HG03159 (cell line): ENCODE measurements at regions not wholly inside any gene's neighbourhood (a gene's known extent, or its start where the extent isn't known, plus 50 kb on each side); places are given as distances from the start of the nearest gene placed in this dataset.

Source experiments
- ATAC-seq: cut with Tn5 transposase; IDR thresholded peaks from one replicate; pipeline ENCODE4 v1.9.1; 2021; ENCODE audit warnings: mild to moderate bottlenecking, moderate library complexity; ENCODE audit not compliant: unreplicated experiment

DNA sequence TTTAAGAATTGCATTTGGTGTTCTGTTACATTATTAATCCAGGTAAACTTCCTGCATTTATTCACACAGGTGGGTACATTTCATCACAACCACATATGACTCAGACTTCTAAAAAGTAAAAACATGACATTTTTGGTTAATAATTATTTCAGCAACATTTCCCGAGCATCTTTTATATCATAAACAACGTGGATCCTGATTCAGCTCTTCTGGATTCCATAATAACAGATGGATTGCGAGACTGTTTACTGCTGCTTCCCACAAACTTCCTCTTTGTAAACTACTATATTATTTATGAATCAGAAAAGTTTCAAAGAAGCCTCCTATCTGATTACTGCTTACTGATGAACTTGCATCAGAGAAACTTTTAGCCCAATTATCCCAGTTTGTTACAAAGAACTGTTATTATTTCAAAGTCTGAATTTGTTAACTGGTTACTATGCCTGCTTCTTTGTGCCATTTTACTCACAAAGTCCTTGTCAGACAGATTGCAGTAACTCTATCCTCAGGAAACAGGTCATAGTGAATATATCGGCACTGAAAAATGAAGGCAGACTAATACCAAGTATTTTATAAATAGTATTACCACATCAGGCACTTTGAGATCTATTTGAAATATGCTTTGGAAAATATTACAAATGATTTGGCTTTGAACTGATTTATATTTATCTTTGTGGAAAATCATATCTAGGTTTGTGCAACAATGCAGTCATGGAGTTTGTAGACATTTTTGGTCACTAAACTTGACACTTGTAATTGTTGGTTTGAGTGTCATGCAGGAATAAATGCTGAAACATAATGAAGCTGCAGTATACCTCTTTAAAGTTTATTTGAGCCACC lies 511.6 kb downstream of the PLCL1 start:
- no peak for ATAC-seq

DNA sequence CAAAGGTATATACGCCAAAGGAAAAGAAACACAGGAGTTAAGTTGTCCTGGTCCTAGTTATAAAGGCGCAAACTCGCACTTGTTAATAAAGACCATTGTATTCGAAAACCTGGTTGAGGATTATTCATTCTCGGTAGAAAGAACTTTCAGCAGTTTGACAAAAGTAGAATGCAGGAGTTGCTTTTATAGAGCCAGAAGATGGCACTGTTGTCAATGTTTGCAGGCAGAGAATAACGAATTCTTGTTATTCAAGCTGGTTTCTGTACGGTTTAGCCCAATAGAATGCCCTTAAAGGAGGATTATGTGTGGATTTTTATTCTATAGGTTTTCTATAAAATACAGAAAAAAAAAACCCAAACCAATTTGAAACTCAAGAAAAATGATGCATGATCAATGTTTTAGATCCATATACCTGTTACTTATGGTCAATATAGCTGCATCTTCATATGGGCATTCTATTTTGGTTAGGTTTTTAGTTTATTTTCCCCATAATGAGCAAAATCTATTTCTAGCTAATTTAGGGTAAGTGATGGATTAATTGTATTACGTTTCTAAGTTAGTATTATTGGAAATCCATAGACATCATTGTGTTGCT lies 510.3 kb downstream of the PLCL1 start:
- no peak for ATAC-seq

DNA sequence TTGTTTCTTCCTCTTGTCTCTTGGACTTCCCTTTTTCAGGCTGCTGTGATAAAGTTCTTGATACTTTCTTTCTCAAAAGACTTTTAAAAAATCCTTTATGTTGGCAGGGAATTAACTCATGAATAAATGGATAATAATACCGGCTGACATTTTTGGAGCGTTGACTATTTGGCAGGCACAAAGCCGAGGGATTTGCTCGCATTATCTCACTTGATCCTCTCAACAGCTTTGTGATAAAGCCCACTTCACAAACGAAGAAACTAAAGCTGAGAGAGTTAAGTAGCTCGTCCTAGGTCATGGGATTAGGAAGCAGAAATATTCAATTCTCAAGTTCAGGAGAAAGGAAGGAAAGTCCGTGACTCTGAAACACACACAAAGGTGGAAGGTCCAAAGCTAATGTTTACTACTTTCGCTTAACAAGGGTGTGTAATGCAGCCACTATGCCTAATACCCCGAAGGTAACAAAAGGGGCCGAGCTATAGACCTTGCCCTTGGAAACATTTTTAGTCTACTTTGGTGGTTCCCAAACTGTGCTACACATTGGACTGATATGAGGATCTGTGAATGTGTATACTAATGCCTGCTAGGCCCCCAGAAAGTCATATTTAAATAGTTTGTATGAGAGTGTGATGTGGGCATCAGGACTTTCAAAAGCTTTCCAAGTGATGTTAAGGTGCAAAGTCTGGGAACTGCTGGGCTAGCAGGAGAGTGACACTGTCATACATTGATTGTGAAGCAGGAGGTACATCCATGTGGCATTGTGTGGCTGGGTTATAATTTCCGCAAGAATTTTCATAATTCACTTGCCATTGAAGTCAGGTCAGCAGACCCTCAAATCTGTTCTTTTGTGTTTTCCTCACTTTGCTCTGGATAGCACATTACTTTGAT lies 508.4 kb downstream of the PLCL1 start:
- ATAC-seq, result no peak

DNA sequence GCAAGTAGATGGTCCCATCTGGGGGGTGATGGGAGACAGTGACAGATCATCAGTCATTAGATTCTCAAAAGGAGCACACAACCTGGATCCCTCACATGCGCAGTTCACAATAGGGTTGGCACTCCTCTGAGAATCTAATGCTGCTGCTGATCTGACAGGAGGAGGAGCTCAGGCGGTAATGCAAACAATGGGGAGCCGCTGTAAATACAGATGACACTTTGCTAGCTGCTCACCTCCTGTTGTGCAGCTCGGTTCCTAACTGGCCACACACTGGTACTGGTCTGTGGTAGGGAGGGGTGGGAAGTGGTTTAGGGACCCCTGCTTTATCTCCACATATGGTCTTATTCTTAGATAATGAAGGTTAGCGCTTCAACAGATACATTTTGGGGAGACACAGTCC lies 506.6 kb downstream of the PLCL1 start:
- no peak for ATAC-seq

DNA sequence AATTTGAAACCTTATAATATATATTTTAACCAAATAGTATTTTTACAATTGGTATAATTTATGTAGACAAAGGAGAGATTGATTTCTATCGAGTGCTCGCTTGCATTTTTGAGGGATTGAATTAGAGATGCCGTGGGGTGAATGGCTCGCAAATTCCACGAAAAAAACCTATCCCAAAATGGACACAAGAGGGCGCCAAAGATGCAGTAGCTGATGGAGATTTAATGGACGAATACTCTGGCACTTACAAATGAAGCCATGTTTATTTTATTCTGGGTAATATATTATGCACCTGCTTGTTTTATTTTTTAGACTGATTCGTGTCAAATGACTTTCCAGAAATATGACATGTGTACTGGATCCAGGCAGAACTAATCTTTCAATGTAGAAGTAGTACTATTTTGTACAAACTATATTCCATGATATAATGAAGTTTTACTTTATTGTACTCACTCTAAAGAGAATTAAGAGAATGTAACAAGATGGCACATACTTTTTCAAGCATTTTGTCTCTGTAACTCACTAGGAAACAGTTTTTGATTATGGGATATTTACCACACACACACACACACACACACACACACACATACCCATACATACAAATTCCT lies 505.4 kb downstream of the PLCL1 start:
- ATAC-seq, result peak; percentile 78

DNA sequence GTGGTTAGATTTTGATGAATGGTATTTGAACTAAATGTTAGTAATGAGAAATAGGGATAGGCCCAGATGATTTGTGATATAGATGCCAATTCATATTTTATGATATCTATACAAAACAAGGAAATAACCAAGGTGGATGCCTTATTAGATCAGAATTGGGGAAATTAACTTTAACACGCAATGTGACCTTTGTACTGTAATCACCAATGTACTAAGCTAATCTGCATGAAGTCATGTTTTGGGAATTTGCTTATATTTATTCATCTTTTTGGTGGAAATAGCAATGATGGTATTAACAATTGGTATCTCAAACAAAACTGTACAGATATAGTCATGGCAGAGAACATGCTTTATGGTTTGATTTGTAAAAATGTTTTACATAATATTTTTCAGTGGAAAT lies 504.7 kb downstream of the PLCL1 start:
- no peak for ATAC-seq

DNA sequence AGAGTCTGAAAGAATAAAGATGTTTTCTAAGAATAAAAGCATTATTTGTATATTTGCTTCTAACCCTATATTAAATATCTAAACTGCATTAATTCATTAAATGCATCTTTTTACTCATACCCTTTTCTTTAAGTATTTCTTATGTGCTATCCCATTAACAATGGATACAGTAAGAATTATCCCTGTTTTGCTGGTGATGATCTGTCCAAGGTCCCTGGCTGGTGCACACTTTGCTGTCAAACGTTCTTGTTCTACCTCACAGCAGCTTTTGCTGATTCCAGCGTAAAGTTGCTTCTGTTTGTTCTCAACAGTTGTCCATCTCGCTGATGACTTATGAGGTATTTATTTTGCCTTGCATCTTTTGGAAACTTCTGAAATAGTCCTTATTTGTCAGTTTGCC lies 504.0 kb downstream of the PLCL1 start:
- ATAC-seq, result no peak

DNA sequence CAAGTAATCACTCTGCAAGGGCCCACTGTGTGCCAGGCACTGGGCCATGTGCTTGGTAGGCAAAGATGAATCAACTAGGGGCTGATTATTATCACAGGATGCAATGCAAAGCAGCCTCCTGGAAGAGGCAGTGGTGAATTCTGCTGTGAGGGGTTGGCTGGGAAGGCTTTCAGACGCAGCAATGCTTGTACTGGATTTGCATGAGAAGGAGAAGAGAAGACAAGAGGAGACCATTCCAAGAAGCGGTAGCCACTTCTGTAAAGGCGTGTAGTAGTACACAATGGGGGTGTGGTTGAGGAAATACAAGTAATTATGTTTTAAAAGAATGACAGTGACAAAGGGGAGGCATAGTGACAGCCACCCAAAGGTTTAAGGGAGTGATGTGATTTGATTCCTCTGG lies 502.7 kb downstream of the PLCL1 start:
- no peak for ATAC-seq

DNA sequence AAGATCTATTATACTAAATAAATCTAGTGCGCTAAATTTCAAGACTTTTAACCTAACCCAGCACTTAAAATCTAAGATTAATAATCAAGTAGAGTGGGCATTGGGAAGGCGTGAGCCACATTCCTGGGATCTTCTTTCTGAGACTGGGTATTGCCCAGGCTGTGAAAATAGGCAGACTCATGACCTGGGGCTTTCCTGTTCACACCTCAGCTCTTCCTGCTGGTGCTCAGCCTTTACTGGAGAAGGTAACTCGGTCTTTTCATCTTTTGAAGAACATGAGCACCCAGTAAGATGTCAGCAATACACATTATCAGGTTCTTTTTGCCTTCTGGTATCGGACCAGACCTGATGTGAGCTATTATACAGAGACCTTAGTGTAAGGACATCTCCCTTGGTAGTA lies 500.5 kb downstream of the PLCL1 start:
- ATAC-seq, result no peak

DNA sequence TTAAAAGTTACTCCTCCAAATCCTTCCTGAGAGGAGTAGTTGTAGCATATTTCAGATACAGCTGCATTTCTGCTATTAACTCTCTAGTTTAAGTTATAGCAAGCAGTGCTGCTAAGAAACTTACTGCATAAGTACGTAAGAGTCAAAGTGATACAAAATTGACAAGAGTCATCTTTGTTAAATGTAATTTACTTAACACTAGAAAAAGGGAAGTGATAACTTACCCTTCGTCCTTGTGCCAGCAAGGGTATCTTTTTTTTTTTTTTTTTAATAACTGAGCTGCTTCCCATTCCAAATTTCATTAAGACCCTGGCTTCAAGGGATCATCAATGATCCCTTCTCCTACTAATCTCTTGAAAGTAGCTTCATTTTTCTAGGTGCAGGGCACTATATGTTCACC lies 493.0 kb downstream of the PLCL1 start:
- peak; percentile 21 for ATAC-seq

DNA sequence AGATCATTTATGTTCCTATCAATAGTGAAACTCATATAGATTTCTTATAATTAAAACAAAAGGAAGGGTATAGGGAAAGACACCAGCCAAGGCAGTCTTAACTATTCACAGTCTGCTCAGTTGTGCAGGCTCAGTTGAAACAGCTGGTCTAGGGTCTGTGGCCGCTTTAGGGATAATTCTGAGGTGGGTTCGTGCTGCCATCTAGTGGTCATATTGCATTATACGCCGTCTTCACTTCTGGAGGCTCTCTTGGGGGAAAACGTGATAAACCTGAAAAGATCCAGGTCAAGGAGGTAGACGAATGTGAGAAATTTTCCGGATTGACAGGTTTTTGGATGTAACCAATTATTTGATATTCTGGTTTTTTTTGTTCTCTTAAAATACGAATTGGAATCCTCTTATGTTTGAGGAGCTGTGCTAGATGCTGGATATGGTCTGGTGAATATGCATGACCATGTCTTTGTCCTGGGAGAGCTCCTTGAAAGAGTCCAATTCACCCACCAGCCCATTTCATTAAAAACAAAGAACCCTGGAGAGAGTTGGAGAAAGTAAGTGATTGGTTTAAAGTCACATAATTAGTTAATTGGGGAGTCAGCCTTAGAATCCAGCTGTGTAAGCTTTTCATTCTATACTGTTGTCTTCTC lies 492.4 kb downstream of the PLCL1 start:
- ATAC-seq, result peak; percentile 92

DNA sequence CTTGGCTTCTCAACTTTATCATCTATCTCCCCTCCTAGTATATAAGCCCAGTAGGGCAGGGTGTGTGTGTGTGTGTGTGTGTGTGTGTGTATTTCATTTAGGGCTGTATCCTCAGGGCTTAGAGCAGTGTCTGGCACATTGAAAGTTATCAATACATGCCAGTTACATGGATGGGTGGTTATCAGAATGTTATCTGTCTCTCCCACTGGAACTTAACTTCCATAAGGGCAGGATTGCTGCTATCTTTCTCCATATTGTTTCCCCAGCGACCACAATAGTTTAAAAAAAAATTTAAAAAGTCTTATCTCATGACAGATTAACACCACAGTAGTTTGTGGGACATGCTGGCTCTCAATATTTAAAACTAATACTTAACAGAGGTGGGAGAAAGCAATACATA lies 488.9 kb downstream of the PLCL1 start:
- no peak for ATAC-seq

DNA sequence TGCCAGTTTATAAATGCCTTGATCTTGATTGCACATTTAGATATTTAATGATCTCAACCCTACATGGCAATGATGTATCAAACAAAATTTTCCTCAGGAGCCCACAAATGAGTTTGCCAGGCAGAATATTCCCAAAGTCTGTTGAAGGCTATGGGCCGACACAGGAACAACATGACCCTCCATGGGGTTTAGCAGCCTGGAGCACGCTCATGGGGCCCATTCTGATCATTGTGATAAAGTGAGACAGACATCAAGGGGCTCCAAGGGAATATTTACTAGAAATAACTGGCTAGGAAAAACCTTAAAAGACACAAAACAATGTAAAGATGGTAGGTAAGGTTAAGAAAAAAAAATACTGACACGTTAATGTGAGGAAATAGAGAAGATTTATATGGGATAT lies 485.4 kb downstream of the PLCL1 start:
- ATAC-seq, result no peak

DNA sequence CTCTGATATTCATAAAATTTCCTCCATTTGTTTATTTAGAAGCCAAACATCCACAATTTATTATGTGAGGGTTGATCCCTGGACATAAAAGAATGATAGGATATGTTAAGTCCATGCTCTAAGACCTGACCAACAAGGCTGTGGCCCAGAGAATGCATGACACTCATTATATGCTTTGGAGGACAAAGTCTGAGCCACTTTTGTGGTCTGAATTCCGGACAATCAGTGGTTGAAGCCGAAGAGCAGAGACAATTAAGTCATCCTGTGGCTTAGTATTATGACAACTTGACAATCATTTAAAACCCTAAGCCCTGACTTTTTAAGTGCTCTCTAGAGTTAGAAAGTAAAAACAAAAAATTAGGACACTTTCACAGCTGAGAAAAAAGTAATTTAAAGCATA lies 483.3 kb downstream of the PLCL1 start:
- no peak for ATAC-seq

DNA sequence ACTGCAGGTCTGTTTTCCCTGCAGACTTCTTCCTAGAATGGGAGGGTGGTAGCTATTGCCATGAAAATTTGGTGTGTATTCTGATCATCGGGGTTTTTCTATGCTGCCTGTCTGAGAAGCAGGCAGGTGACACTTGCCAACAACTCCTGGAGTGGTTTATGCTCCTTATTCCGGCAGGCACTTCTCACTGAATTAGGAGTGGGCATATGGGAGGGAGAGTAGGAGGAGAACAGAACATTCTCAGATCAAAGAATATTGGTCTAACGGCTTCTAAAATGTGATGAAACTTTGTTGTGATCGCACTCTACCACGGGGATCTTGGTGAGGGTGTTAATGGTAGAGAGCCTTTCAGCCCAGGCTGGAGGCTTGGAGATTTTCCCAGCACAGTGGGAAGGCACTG lies 480.8 kb downstream of the PLCL1 start:
- ATAC-seq, result no peak

DNA sequence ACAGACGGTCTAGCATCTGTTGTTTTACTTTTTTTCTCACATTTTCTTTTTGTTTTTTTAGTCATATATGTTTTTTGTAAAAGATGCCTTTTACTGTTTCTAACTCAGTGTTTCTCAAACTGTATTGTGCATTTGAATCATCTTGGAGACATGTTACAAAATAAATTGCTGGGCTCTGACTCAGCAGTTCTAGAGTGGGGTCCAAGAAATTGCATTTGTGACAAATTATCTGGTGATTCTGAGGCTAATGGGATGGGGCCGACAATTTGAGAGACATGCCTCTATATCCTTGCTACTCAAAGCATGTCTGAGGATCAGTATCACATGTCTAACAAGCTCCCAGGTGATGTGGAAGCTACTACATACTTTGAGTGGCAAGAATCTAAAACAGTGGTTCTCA lies 478.8 kb downstream of the PLCL1 start:
- ATAC-seq, result no peak

DNA sequence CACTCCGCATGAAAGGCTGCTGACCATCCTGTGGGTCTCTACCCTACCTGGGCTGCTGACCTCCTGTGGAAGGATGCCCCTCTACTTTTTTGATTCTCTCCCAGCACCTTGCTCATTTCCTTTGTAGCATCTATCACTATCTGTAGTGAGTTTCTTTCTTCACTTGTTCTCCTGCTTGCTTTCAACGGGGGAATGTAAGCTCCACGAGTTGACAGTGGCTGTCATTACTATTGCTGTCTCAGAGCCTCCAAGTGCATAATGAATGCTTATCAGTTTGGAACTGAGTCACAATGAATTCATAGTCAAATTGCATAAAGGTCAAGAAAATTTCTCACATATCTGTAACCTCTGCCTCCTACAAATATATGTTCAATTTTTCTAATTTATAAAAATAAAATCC lies 477.7 kb downstream of the PLCL1 start:
- ATAC-seq, result no peak

DNA sequence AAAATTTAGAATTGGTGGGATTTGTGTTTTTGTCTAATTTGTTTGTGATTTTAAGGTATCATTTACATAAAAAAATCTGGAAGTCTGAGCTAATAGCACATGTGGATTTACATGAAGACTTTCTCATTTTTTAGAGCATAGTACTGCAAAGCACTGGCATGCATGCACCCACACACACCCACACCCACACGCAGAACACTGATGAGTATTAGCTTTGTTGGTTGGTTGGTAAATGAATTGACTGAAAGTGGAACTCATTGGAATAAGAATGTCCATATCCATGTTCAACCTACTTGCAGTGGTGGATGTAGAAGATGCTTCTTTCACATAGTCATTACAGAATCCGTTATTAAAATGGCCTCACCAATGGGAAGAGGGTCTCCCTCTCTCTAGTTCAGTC lies 475.8 kb downstream of the PLCL1 start:
- ATAC-seq, result no peak

DNA sequence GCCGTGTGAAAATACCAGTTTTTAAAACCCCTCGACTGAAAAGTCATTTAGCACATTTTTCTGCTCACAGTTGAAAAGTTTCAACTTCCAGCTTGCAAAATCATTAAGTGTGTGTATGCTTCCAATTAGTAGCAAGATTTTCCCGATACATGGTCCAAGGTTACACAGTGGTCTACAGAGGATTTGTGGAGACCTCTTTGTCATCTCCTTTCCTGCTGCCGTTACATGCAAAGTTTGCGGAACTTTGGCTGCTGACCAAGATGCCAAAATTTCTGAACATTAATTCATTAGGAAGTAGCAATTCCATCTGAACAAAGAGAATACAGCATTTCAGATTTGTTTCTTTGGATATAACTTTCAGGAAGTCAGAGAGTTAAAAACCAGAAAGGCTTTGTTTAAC lies 474.6 kb downstream of the PLCL1 start:
- no peak for ATAC-seq

DNA sequence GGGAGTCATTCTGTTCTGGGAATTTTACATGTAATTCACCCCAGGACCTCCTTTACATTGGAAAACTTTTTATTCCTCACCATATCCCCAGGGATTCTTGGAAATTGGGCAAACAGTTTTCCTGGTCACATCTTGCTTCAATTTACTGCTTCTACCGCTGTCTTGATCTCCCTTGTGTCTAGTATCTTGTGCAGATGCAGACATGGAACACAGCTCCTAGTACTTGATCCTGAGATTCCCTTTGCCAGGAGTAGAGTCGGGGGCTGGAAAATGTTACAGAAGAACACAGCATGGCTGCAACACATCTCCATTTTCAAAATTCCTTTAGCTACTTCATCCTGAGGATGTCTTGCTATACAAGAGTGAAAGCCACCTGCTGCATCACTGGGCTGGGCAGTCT lies 472.8 kb downstream of the PLCL1 start:
- no peak for ATAC-seq

DNA sequence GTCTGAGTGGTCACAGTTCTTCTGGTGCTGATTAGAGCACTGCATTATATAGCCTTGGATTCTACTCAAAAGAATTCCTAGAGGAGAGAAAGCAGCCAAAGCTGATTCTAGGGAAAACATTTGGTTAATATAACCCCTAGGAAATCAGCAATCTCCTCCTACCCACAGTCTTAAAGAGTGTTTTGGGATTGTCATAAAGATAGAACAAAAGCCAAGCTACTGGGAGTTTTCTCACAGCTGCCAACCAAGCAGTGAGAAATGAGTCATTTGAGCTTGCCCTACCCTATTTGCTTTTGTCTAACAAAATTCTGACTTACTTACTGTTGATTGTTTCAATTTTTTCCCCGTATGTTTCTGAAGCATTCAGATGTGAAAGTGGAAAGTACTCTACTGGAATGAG lies 469.3 kb downstream of the PLCL1 start:
- no peak for ATAC-seq
